HG02938 (cell line): ENCODE measurements at regions not wholly inside any gene's neighbourhood (a gene's known extent, or its start where the extent isn't known, plus 50 kb on each side); places are given as distances from the start of the nearest gene placed in this dataset.
"Not testable (repeated sequence)": the region's sequence is repeated elsewhere in the genome, so short reads cannot be mapped to it uniquely, and the experiment has no call there.

Experiments
- ATAC-seq: cut with Tn5 transposase; IDR thresholded peaks from one replicate; pipeline ENCODE4 v1.9.1; 2021; ENCODE audit warnings: mild to moderate bottlenecking, moderate library complexity; ENCODE audit not compliant: unreplicated experiment

DNA sequence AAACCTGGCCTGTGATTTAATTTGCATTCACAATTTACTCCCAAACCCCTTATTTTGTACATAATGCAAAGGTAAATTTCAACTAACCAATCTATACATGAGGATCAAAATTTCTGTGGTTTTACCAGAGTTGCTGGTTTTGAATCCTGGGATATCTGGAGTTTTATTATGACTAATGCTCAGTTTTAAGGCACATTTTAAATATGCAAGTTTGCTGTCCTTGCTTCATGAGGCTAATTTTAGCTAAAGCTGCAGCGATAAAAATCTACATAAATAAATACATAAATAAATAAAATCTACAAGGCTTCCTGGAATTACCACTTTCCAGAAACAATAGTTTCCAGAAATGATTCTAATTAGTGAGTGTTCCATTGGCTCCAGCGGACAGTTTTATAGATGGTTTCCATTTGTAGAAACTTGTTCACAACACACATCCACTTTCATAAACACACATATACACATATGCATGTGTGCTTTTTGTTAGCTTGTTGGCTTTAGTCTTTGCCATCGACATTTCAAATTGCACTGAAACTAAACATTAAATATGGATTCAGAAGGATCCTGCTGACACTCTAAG, 339.5 kb upstream of the NRP1 start:
- ATAC-seq: no peak

DNA sequence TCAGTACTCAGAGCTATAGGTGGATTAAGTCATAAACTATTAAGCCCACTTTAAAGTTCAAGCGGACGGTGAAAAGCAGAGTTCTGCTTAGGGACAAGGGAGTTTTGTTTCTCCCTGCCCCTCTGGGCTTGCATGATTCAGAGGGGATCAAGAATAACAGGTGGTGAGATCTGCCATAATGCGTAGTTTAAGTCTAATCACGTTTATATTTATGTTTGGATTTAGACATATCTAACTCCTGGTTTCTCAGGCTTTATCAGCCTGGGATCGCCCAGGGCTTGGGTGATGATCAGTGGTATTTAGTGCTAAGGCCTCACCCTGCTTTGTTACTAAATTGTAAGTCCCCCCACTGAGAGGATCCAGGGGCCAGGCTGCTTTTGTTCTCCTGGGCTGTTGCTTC, 335.4 kb upstream of the NRP1 start:
- ATAC-seq: no peak

DNA sequence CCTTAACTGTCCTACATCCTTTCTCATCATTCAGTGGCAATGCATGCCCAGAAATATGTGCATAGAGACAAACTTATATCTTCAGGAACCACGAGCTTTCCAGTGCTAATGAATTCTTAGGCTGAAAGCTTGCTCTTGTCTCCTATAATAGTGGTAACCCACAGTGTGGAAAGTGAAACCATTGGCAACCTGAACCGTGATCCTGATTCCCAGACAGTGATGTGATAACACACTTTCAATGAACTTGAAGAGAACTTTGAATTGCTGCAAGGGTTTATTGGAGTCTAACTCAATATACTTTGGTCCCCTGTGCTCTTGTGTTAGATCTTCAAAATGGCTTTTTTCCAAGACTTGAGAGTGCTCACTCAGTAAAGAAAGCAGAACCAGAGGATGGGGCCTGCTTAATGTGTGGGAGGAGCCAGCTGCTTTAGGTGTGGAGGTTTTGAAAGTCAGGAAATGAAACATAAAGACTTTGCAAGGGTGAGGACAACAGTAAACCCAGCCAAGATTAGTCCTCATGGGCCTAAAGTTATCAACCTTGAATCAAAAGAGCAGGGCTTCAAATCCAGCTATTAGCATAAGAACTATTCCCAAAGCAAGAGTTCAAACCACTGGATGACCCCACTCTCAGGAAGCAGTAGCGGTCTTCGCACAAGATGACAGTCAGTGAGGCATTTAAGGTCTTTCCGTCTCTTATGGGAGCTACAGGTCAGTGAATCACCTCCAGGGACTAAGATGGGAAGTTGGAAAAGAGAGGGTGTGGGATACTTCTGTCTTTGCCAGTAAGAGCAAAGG, 332.4 kb upstream of the NRP1 start:
- ATAC-seq: no peak

DNA sequence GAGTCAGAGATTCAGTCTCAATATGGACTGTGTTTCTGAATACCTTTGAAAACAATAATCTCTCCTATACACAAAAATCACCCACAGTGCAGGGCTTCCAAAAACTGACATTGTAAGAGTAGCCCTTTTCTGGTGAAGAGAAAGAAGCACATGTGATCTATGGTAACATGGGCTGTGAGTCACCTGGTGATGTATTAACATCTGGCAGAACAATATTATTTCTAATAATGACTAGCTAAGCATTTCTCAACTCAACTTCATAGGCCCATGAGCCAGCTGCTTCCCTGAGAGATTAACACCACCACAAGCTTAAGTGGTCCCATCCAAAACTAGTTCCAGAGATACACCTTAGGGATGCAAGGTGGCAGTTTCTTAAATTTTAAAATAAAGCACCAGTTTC, 331.0 kb upstream of the NRP1 start:
- no peak for ATAC-seq

DNA sequence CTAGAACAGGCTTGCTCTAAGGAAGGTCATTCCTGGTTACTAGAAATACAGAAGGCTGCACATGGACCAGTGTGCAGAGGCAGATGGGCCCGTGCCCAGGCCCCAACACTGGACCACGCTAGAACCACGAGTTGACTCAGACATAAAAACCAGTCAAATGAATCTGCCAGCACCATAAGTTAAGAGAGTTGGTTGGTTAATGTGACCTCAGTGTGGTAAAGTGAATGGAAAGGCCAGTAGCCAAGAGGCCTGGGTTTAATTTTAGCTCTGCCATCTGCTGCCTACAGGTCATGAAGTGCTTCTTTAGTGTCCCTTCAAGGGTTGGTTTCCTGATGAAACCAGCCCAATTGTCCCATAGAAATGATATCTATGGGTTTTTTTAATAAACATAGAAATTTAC, 329.6 kb upstream of the NRP1 start:
- no peak for ATAC-seq

DNA sequence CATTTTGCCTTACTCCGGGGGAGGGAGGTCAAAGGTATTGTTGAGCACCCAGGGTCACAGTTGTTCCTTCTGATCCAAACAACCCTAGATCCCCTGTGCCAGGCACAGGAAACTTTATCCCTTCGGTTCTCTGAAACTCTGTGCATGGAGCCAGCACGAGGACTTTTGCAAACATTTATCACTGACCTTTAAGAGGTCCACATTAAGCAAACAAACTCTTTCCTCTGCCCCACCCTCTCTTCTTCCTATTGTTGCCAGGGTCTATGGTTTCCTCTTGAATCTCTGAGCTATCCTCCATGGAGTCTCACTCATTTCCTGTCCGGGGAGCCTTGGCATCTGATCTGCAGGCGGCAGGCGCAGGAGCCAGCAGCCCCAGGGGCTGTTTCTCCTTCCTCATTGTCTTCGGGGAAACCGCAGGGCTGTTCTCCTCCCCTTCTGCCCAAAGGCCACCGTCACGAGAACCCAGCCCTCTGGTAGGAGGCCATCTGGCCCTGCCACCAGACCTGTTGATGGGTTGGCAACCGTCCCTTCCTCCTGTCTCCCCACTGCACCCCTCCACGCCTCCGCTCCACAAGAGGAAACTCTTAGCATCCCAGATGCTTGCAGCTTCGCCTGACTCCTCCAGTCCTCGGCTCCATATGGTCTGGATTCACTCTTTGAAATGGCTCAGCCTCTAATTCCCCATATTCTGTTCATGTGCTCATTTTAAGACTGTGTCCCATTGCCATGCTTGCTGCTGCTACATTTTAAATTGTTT, 327.3 kb upstream of the NRP1 start:
- ATAC-seq: no peak

DNA sequence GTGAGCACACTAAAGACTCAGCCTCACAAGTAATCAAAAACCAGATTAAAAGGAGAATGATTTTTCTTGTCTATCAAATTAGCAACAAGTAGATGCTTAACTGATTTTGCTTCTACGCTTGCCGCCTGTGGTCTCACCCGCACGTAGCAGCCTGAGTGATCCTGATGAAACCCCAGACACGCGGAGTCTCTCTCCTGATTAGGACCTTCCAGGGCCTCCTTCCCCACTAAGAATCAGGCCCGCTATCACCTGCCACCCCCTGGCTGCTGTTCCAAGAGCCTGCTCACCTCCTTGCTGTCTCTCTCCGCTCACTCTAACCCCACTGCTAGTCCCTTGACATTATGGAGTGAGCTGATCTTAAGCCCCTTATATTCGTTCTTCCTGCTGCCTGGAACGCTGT, 325.9 kb upstream of the NRP1 start:
- no peak for ATAC-seq

DNA sequence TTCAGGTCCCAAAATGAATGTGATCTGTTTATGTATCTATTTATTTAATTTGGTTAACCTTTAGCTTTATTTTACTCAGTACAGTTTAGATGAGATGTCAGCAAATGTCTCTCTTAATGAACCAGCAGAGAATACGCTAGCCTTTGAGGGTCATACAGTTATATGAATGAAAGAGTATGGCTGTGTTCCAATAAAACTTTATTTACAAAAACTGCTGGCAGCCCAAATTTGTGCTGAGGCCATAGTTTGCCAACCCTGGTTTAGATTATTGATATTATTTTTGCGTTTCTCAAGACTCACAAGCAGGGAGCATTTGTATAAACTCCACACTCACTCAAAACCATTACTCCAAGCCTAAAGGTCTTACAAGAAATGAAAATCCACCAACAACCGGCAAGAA, 323.4 kb upstream of the NRP1 start:
- ATAC-seq: no peak

DNA sequence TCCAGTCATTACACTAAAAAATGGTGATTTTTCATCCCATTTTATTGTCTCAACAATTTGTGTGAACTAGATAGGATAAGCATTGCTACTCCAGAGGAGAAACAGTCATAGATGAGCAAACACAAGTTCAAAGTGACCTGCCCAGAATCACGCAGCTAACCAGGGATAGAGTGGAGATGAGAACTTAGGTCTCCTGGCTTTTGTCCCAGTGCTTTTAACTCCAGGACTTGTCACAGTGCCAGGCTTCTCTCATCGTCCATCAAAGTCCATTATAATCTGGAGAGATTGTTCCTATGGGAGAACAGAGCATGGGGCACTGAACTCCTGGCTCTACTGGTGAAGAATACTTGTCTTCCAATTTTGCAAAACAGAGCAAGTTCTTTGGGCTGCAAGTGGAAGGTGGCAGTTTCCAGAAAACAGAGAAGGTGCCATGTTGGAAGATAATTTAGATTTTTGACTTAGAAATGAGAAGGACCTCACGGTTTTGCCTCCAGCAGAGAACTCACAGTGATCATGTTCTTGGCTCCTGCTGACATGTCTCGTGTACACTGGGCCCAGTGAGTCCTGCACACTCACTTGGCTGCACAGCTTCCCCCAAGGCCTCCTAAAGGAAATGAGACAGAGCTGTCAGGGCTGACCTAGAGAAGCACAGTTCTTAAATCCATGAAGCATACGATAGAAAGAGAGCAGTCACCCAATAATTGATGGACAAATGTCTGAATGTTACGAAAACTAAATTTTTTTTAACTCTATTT, 322.9 kb upstream of the NRP1 start:
- ATAC-seq: no peak

DNA sequence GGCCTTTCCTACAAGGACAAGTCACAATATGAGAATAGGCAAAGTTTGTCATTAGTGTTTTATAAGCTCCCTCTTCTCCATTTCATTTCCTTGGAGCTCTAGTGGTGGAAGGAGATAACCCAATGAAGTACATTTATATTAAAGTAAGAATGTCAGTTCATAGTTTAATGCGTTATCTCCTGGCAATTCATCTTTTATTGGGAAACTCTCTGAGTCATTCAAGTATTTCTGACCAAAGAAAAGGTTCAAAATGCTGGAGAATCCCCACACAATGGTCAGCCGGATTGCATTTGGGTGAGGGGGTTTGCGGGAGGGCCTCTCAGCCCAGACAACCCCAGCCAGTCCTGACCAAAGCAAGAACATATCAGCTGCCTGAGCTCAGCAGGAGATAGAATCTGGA, 321.5 kb upstream of the NRP1 start:
- ATAC-seq: no peak

DNA sequence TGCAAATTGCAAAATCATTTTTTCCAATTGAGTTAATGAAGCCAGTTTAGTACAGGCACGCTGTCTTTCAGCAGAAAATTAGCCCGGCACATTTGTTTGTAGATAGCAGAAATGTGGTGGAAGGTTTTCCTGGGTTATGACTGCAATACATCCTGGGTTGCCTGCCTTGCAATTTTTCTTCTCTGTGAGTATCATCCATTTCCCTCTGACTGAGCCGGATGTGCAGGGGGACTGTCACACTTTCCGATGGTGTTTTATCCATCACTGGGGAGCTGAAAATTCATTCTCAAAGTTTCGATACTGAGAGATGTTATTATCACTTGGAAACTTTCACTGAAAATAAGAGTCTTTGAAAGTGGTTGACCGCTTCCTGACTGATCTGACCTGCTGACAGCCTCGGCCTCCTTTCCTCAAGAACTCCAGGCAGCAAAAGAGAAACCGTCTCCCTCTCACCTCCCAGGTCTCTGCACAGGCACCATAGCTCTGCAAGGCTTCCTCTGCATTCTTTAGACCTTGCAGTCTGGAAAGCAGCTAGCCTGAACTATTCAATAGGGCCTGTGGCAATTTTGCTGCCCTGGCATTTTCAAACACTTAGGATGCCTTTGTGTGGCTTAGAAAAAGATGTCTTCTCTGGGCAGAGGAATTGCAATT, 320.8 kb upstream of the NRP1 start:
- no peak for ATAC-seq

DNA sequence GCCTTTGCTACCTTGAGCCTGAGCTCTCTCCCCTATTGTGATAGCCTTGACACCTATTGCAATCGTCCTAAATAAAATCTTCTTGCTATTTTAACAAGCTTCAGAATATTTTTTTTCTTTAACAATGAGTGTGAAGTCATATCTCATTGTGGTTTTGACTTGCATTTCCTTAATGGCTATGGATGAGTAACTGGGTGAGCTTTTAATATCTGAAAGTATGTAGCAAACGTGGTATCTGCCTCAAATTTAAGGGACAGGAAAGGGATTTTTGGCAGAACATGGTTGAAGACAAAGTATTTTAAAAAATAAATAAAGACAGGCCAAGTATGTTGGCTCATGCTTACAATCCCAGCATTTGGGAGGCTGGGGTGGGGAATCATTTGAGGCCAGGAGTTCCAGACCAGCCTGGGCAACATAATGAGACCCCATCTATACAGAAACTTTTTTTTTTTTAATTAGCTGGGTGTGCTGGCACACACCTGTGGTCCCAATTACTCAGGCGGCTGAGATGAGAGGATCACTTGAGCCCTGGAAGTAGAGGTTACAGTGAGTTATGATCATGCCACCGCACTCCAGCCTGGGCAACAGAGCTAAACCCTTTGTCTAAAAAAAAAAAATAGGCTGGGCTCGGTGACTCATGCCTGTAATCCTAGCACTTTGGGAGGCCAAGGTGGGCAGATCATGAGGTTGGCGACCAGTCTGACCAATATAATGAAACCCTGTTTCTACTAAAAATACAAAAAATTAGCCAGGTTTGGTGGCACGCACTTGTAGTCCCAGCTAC, 319.3 kb upstream of the NRP1 start:
- no peak for ATAC-seq

DNA sequence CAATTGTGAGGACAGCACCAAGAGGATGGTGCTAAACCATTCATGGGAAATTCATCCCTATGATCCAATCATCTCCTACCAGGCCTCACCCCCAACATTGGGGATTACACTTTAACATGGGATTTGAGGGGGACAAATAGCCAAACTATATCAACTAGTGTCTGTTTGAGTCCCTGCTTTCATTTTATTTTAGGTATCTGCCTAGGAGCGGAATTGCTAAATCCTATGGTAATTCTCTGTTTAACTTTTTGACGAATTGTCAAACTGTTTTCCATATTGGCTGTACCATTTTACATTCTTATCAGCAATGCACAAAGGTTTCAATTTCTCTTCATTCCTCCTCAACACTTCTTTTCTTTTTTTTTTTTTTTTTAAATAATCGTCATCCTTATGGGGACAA, 318.4 kb upstream of the NRP1 start:
- ATAC-seq: no peak

DNA sequence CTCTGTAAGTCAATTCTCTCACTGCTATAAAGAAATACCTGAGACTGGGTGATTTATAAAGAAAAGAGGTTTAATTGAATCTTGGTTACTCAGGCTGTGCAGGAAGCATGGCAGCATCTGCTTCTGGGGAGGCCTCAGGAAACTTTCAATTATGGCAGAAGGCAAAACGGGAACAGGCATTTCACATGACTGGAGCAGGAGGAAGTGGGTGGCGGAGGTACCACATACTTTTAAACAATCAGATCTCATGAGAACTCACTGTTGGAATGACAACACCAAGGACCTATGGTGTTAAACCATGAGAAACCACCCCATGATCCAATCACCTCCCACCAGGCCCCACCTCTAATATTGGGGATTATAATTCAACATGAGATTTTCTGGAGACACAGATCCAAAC, 315.7 kb upstream of the NRP1 start:
- not testable (repeated sequence) for ATAC-seq

DNA sequence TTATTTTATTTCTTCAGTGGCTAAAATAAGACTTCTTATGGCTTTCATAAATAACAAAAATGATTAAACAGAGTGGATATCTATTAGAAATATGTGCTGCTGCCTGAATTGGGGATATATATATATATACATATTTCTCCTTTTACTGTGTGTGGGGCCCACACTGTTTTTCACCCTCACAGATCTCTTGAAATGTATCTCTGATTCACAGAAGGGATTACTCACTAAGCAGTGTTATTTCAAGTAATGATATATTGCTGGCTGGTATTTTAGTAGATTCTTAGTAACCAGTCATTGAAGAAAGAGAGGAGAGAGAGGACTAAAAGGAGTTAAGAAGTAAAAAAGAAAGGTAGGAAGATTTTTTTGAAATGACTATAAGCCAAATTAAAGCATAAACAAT, 308.6 kb upstream of the NRP1 start:
- ATAC-seq: no peak

DNA sequence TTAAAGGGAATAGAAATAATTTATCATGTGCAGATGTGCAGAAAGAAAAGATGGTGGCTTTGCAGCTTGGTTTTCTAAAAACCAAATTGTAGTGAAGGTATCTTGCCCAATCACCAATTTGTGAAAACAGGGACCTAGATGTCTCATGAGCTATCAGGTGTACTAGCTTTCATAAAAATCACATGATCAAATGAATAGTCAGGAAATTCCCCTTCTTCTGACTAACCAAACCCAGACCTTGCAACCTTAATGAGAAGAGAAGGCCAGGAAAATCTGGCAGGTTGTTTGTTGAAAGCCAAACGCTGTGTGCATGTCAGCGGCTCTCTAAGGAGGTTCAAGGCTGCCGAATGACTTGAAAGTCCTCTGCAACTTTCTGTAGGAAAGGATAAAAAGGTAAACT, 304.4 kb upstream of the NRP1 start:
- ATAC-seq: no peak

DNA sequence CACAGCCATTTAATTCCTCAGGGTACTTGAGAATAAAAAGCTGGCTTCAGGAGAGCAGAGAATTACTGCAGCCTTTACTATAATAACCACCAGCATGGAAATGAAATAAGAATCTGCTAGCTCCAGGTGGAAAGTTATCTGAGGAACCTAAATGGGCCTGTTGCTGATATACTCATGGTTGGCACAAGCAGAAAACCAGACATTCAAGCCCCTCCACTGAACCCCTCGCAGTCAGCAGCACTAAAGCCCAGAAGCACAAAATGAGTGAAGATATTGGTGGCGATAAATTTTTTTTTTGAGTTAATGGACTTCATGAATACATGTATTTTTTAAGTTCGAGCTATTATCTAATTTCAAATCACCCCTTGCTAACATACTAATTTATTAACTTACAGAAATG, 303.9 kb upstream of the NRP1 start:
- ATAC-seq: no peak

DNA sequence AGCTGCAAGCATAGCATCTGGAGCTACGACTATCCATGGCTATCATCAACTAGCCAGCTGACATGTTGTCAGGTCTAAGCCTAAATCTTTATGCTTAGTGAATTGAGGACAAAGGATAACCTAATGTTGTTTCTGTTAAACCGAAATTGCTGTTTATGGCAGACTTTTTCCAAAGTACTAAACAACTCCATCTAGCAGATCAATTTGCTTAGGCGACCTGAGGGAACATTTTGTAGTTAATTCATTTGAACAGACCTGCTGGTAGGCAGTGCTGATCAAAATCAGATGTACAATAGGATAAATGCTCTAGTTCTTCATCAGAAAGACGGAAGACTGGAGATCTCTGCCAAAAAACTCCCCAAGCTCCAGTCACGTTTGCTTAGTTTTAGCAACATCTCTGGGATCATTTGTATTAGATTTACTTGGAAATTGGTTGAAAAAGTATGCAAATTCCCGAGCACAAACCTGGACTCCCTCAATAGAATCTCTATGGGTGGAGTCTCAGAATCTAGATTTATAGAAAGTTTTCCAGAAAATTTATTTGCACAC, 301.6 kb upstream of the NRP1 start:
- ATAC-seq: no peak

DNA sequence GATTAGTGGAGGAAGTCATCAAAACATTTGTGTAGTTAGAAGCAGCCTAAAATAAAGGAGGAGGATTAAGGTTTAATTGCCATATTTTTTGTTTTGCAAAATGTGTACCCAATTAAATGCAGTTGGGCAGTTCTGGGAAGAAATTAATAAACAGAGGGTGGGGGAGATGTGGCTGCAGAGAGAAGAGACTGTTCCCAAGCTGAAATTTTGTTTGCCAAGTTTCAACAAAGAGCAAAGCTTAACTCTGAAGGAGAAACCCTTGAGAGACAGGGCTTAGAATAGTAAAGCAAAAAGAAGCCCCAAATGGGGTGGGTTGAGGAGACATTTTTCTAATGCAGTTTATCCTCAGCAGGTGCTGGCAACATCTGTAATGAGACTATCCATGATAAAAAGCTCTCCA, 298.0 kb upstream of the NRP1 start:
- no peak for ATAC-seq

DNA sequence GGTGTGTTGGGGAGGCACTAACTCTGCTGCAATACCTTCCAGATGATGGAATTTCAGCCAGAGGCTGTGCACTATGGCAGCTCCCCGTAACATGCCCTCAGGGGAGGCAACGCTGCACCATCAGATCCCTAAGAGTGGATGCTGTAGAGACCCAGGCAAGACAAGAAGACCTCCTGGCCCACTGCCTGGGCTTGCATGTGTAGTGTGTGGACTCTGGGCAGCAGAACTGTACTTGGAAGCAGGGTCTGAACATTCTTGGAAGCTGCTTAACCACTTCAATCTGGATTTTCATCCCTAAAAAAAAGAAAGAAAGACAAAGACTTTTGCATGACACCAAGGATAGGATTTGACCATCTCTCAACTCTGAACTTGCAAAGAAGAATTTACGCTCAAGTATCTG, 297.5 kb upstream of the NRP1 start:
- ATAC-seq: no peak
